ENCODE measurements at regions not wholly inside any gene's neighbourhood (a gene's known extent, or its start where the extent isn't known, plus 50 kb on each side); places are given as distances from the start of the nearest gene placed in this dataset.

- no peak overlapping the region for H3K4me2 ChIP-seq (ENCODE audit: insufficient read depth, low read length)
These were observed 100.0 kb upstream of the ARHGAP5 start for GRCh38 chr14:31977001-31977556.

GRCh38 chr14:31978423-31978822, 98.7 kb upstream of the ARHGAP5 start:
- Histone ChIP-seq H2AFZ (ENCODE audit: low read length) (no peak overlapping the region), H3K36me3 (ENCODE audit: insufficient read depth, low read length) (no peaks in the 10 kb centered on the region), H3K4me2 (ENCODE audit: insufficient read depth, low read length) (no peak overlapping the region), H3K9me3 (ENCODE audit: low read depth, low read length) (no peaks in the 10 kb centered on the region), H3K4me3 (ENCODE audit: insufficient read depth, low read length) (no peak overlapping the region), H3K79me2 (ENCODE audit: insufficient read depth, low read length) (no peaks in the 10 kb centered on the region), H3K27me3 (ENCODE audit: insufficient read depth, low read length) (no peaks in the 10 kb centered on the region), H4K20me1 (ENCODE audit: insufficient read depth, low read length) (no peaks in the 10 kb centered on the region), H3K27ac (ENCODE audit: low read depth, low read length) (no peak overlapping the region), H3K4me1 (ENCODE audit: insufficient read depth, low read length) (no peaks in the 10 kb centered on the region)
- no peak for DNase-seq (ENCODE audit: insufficient read length, low spot score, missing footprints)
- TF ChIP-seq CTCF (IDR thresholded peaks at IDR 0.05; ENCODE audit: extremely low read depth, low read depth, low read length) = no peak

More at GRCh38 chr14:31977001-31977556, 100.0 kb upstream of the ARHGAP5 start:
- no peaks in the 10 kb centered on the region for H4K20me1 ChIP-seq (ENCODE audit: insufficient read depth, low read length)
- H3K36me3 ChIP-seq (ENCODE audit: insufficient read depth, low read length) = no peaks in the 10 kb centered on the region
- no peak overlapping the region for H3K27ac ChIP-seq (ENCODE audit: low read depth, low read length)
- no peak overlapping the region for H2AFZ ChIP-seq (ENCODE audit: low read length)
- H3K79me2 ChIP-seq (ENCODE audit: insufficient read depth, low read length) = no peaks in the 10 kb centered on the region
- H3K4me3 ChIP-seq (ENCODE audit: insufficient read depth, low read length) = no peak overlapping the region
- no peaks in the 10 kb centered on the region for H3K27me3 ChIP-seq (ENCODE audit: insufficient read depth, low read length)
- no peak for DNase-seq (ENCODE audit: insufficient read length, low spot score, missing footprints)
- no peak for TF ChIP-seq CTCF (IDR thresholded peaks at IDR 0.05; ENCODE audit: extremely low read depth, low read depth, low read length)
- H3K9me3 ChIP-seq (ENCODE audit: low read depth, low read length) = no peaks in the 10 kb centered on the region
- H3K4me1 ChIP-seq (ENCODE audit: insufficient read depth, low read length) = no peaks in the 10 kb centered on the region

GRCh38 chr14:31982642-31983041, 94.5 kb upstream of the ARHGAP5 start:
- H3K27me3 ChIP-seq (ENCODE audit: insufficient read depth, low read length) = no peaks in the 10 kb centered on the region
- no peaks in the 10 kb centered on the region for H4K20me1 ChIP-seq (ENCODE audit: insufficient read depth, low read length)
- H3K36me3 ChIP-seq (ENCODE audit: insufficient read depth, low read length) = no peaks in the 10 kb centered on the region
- H3K4me1 ChIP-seq (ENCODE audit: insufficient read depth, low read length) = no peaks in the 10 kb centered on the region
- no peak overlapping the region for H3K4me2 ChIP-seq (ENCODE audit: insufficient read depth, low read length)
- no peak for DNase-seq (ENCODE audit: insufficient read length, low spot score, missing footprints)
- H3K79me2 ChIP-seq (ENCODE audit: insufficient read depth, low read length) = no peaks in the 10 kb centered on the region
- H3K4me3 ChIP-seq (ENCODE audit: insufficient read depth, low read length) = no peak overlapping the region
- H2AFZ ChIP-seq (ENCODE audit: low read length) = no peak overlapping the region
- TF ChIP-seq CTCF (IDR thresholded peaks at IDR 0.05; ENCODE audit: extremely low read depth, low read depth, low read length) = no peak
- no peak overlapping the region for H3K27ac ChIP-seq (ENCODE audit: low read depth, low read length)
- H3K9me3 ChIP-seq (ENCODE audit: low read depth, low read length) = no peaks in the 10 kb centered on the region

GRCh38 chr14:31986405-31986804, 90.7 kb upstream of the ARHGAP5 start:
- no peak overlapping the region for H3K4me2 ChIP-seq (ENCODE audit: insufficient read depth, low read length)
- no peak for DNase-seq (ENCODE audit: insufficient read length, low spot score, missing footprints)
- H4K20me1 ChIP-seq (ENCODE audit: insufficient read depth, low read length) = no peaks in the 10 kb centered on the region
- H3K4me1 ChIP-seq (ENCODE audit: insufficient read depth, low read length) = peaks cover 7% of the 10 kb centered on the region
- H2AFZ ChIP-seq (ENCODE audit: low read length) = no peak overlapping the region
- no peaks in the 10 kb centered on the region for H3K27me3 ChIP-seq (ENCODE audit: insufficient read depth, low read length)
- no peak for TF ChIP-seq CTCF (IDR thresholded peaks at IDR 0.05; ENCODE audit: extremely low read depth, low read depth, low read length)
- H3K4me3 ChIP-seq (ENCODE audit: insufficient read depth, low read length) = no peak overlapping the region
- no peaks in the 10 kb centered on the region for H3K9me3 ChIP-seq (ENCODE audit: low read depth, low read length)
- no peak overlapping the region for H3K27ac ChIP-seq (ENCODE audit: low read depth, low read length)
- H3K79me2 ChIP-seq (ENCODE audit: insufficient read depth, low read length) = no peaks in the 10 kb centered on the region
- no peaks in the 10 kb centered on the region for H3K36me3 ChIP-seq (ENCODE audit: insufficient read depth, low read length)
